ENCODE measurements at regions not wholly inside any gene's neighbourhood (a gene's known extent, or its start where the extent isn't known, plus 50 kb on each side); places are given as distances from the start of the nearest gene placed in this dataset.

- no peak for DNase-seq (ENCODE audit: insufficient read length, low spot score)
- no peak for TF ChIP-seq POLR2A (IDR thresholded peaks at IDR 0.05; ENCODE audit: low read depth, low read length)
- no peak for FAIRE-seq
These were observed 844.4 kb downstream of the SORCS1 start for GRCh38 chr10:106320078-106320477.

- no peak for FAIRE-seq
- no peak for TF ChIP-seq POLR2A (IDR thresholded peaks at IDR 0.05; ENCODE audit: low read depth, low read length)
- no peak for DNase-seq (ENCODE audit: insufficient read length, low spot score)
These were observed 847.0 kb downstream of the SORCS1 start for GRCh38 chr10:106317554-106317953.

GRCh38 chr10:106313041-106313440 lies 851.5 kb downstream of the SORCS1 start:
- no peak for TF ChIP-seq POLR2A (IDR thresholded peaks at IDR 0.05; ENCODE audit: low read depth, low read length)
- DNase-seq (ENCODE audit: insufficient read length, low spot score): no peak
- no peak for FAIRE-seq

- DNase-seq (ENCODE audit: insufficient read length, low spot score) (no peak), FAIRE-seq (no peak)
- TF ChIP-seq POLR2A (IDR thresholded peaks at IDR 0.05; ENCODE audit: low read depth, low read length): no peak
These were observed 852.4 kb downstream of the SORCS1 start for GRCh38 chr10:106312087-106312486.

GRCh38 chr10:106311590-106311989 lies 852.9 kb downstream of the SORCS1 start:
- TF ChIP-seq POLR2A (IDR thresholded peaks at IDR 0.05; ENCODE audit: low read depth, low read length): no peak
- FAIRE-seq: no peak

GRCh38 chr10:106310596-106310995 lies 853.9 kb downstream of the SORCS1 start:
- no peak for FAIRE-seq
- no peak for TF ChIP-seq POLR2A (IDR thresholded peaks at IDR 0.05; ENCODE audit: low read depth, low read length)
- DNase-seq (ENCODE audit: insufficient read length, low spot score): no peak

More at GRCh38 chr10:106311590-106311989, 852.9 kb downstream of the SORCS1 start:
- no peak for DNase-seq (ENCODE audit: insufficient read length, low spot score)

GRCh38 chr10:106309376-106309775 lies 855.1 kb downstream of the SORCS1 start:
- DNase-seq (ENCODE audit: insufficient read length, low spot score) (no peak), FAIRE-seq (no peak)
- TF ChIP-seq POLR2A (IDR thresholded peaks at IDR 0.05; ENCODE audit: low read depth, low read length): no peak

- DNase-seq (ENCODE audit: insufficient read length, low spot score) (no peak), FAIRE-seq (no peak)
- TF ChIP-seq POLR2A (IDR thresholded peaks at IDR 0.05; ENCODE audit: low read depth, low read length): no peak
These were observed 856.2 kb downstream of the SORCS1 start for GRCh38 chr10:106308284-106308683.

GRCh38 chr10:106304056-106304455 lies 860.5 kb downstream of the SORCS1 start:
- FAIRE-seq (no peak), DNase-seq (ENCODE audit: insufficient read length, low spot score) (no peak)
- TF ChIP-seq POLR2A (IDR thresholded peaks at IDR 0.05; ENCODE audit: low read depth, low read length): no peak

GRCh38 chr10:106302961-106303360 lies 861.5 kb downstream of the SORCS1 start:
- no peak for TF ChIP-seq POLR2A (IDR thresholded peaks at IDR 0.05; ENCODE audit: low read depth, low read length)
- FAIRE-seq: no peak
- DNase-seq (ENCODE audit: insufficient read length, low spot score): no peak

- FAIRE-seq (no peak), DNase-seq (ENCODE audit: insufficient read length, low spot score) (no peak)
- no peak for TF ChIP-seq POLR2A (IDR thresholded peaks at IDR 0.05; ENCODE audit: low read depth, low read length)
These were observed 863.4 kb downstream of the SORCS1 start for GRCh38 chr10:106301146-106301545.

- DNase-seq (ENCODE audit: insufficient read length, low spot score) (no peak), FAIRE-seq (no peak)
- TF ChIP-seq POLR2A (IDR thresholded peaks at IDR 0.05; ENCODE audit: low read depth, low read length): no peak
These were observed 867.6 kb downstream of the SORCS1 start for GRCh38 chr10:106296750-106297392.

- no peak for TF ChIP-seq POLR2A (IDR thresholded peaks at IDR 0.05; ENCODE audit: low read depth, low read length)
- FAIRE-seq: no peak
These were observed 879.5 kb downstream of the SORCS1 start for GRCh38 chr10:106284802-106285587.

GRCh38 chr10:106280896-106281460 lies 883.5 kb downstream of the SORCS1 start:
- no peak for TF ChIP-seq POLR2A (IDR thresholded peaks at IDR 0.05; ENCODE audit: low read depth, low read length)
- FAIRE-seq (no peak), DNase-seq (ENCODE audit: insufficient read length, low spot score) (no peak)

More at GRCh38 chr10:106284802-106285587, 879.5 kb downstream of the SORCS1 start:
- DNase-seq (ENCODE audit: insufficient read length, low spot score): no peak

Data from H54 (cell line).